Mesendoderm (in vitro differentiated cells): ENCODE measurements at regions not wholly inside any gene's neighbourhood (a gene's known extent, or its start where the extent isn't known, plus 50 kb on each side); places are given as distances from the start of the nearest gene placed in this dataset.
A peak's percentile ranks its signal among the peaks of the same experiment; 100 is the strongest.

Experiments
- DNase-seq: peaks from one replicate; pipeline ENCODE4 v3.0.0; 2013
- H2AK5ac ChIP-seq: 2 replicates; pipeline ENCODE4 v1.6.1; 2013; ENCODE audit warnings: low read length, inconsistent platforms
- H2BK120ac ChIP-seq: 2 replicates; pipeline ENCODE4 v1.6.1; 2013; ENCODE audit warnings: low read depth, mild to moderate bottlenecking, low read length, moderate library complexity, mixed read lengths
- H2BK15ac ChIP-seq: replicated peaks from 2 replicates; pipeline ENCODE4 v1.6.1; 2013; ENCODE audit warnings: low read depth, mild to moderate bottlenecking, moderate library complexity
- H2BK5ac ChIP-seq: 2 replicates; pipeline ENCODE4 v1.6.1; 2013; ENCODE audit warnings: low read length, inconsistent platforms
- H3K18ac ChIP-seq: 2 replicates; pipeline ENCODE4 v1.6.1; 2013; ENCODE audit warnings: mild to moderate bottlenecking, low read length, mixed read lengths
- H3K23ac ChIP-seq: one replicate; pipeline ENCODE4 v1.6.1; 2013; ENCODE audit warnings: low read length
- H3K27ac ChIP-seq: 2 replicates; pipeline ENCODE4 v1.5.1; 2013; ENCODE audit warnings: low read depth, mild to moderate bottlenecking, inconsistent platforms, low read length, moderate library complexity
- H3K27me3 ChIP-seq: 2 replicates; pipeline ENCODE4 v1.6.1; 2013; ENCODE audit warnings: low read length, control low read depth, mild to moderate bottlenecking, inconsistent platforms; ENCODE audit not compliant: insufficient read depth, poor library complexity
- H3K36me3 ChIP-seq: 2 replicates; pipeline ENCODE4 v1.6.1; 2013; ENCODE audit warnings: low read length, inconsistent platforms; ENCODE audit not compliant: control insufficient read depth, insufficient read depth
- H3K4ac ChIP-seq: one replicate; pipeline ENCODE4 v1.6.1; 2013; ENCODE audit warnings: low read depth, mild to moderate bottlenecking, low read length, moderate library complexity
- H3K4me1 ChIP-seq: 2 replicates; pipeline ENCODE4 v1.6.1; 2013; ENCODE audit warnings: low read depth, low read length, inconsistent platforms; ENCODE audit not compliant: control insufficient read depth
- H3K4me2 ChIP-seq: 2 replicates; pipeline ENCODE4 v1.6.1; 2013; ENCODE audit warnings: low read length
- H3K4me3 ChIP-seq: 2 replicates; pipeline ENCODE4 v1.5.1; 2013; ENCODE audit warnings: mild to moderate bottlenecking, low read length
- H3K56ac ChIP-seq: one replicate; pipeline ENCODE4 v1.6.1; 2013; ENCODE audit warnings: low read length
- H3K79me1 ChIP-seq: 2 replicates; pipeline ENCODE4 v1.6.1; 2013; ENCODE audit warnings: low read length, inconsistent platforms
- H3K79me2 ChIP-seq: 2 replicates; pipeline ENCODE4 v1.6.1; 2013; ENCODE audit warnings: mild to moderate bottlenecking, low read length; ENCODE audit not compliant: control insufficient read depth, insufficient read depth
- H3K9ac ChIP-seq: 2 replicates; pipeline ENCODE4 v1.6.1; 2013; ENCODE audit warnings: low read length, inconsistent platforms
- H4K5ac ChIP-seq: one replicate; pipeline ENCODE4 v1.6.1; 2013; ENCODE audit warnings: low read length
- H4K8ac ChIP-seq: one replicate; pipeline ENCODE4 v1.6.1; 2013; ENCODE audit warnings: low read depth, mild to moderate bottlenecking, control low read depth, low read length, moderate library complexity
- WGBS: extraction: QIAGEN DNeasy Blood & Tissue Kit; methylation state at CpG from one replicate; pipeline ENCODE4 v1.1.7; 2013; ENCODE audit warnings: low lambda C conversion rate, missing lambda C conversion rate; ENCODE audit not compliant: insufficient coverage; ENCODE audit errors: extremely low coverage; 5-methylcytosine and 5-hydroxymethylcytosine counted together

DNA sequence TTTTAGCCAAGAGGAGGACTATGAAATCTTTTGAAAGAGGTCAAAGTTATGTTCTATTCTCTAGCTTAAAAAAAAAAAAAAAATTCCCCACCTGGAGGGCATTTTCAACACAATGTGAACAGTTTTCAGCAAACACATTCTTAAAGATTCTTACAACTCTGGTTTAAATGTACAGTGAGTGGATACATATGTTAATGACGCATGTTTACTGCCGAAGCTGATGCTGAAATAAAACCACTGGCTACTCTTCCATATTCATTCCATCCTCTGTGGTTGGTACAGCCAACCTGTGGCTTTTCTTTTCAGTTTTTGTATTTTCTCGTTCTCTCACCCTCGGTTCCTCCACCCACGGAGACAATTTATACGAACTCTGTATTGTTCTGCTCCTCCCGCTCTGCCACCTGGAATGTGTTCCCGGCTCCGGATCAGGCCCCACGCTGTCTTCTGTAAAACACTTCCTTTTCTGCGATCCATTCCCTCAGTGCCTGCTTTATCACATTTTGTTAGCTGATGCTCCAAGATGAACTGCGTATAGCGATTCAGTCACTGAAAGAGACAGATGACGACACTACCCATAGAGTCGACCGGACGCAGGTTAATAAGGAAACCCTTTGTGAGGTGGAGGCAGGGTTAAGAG lies 466.4 kb upstream of the ARGLU1 start:
- no CpG with 5 or more reads among the region's 17 CpGs for WGBS
- no peaks in the 10 kb centered on the region for H3K27me3 ChIP-seq
- H4K5ac ChIP-seq = no peak overlapping the region
- no peak overlapping the region for H2BK15ac ChIP-seq
- no peak for DNase-seq
- H3K4me2 ChIP-seq = no peak overlapping the region
- no peak overlapping the region for H2AK5ac ChIP-seq
- no peak overlapping the region for H3K27ac ChIP-seq
- H3K4ac ChIP-seq = no peak overlapping the region
- H3K4me3 ChIP-seq = no peak overlapping the region
- no peak overlapping the region for H2BK5ac ChIP-seq
- H3K79me1 ChIP-seq = no peaks in the 10 kb centered on the region
- H3K79me2 ChIP-seq = no peaks in the 10 kb centered on the region
- H4K8ac ChIP-seq = no peak overlapping the region
- H3K18ac ChIP-seq = no peak overlapping the region
- no peaks in the 10 kb centered on the region for H3K4me1 ChIP-seq
- no peaks in the 10 kb centered on the region for H3K36me3 ChIP-seq
- no peak overlapping the region for H3K56ac ChIP-seq
- H3K23ac ChIP-seq = no peak overlapping the region
- H3K9ac ChIP-seq = no peak overlapping the region
- H2BK120ac ChIP-seq = no peak overlapping the region

DNA sequence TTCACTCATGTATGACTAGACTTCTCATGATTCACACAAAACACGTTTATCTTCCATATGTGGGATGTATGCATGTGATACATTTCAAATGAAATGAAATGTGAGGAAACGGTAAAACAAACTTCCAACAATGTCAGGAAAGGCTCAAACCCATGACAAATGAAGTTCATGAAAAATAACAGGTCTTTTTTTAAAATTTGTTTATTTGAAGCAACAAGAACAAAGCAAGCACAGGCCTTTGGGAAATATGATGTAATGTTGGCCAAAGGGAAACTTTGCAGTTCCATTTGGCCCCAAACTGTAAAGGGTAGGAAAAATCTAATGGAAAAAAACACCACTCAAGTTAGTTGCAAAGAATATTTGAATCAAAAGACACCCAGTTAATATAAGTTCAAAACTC lies 463.8 kb upstream of the ARGLU1 start:
- WGBS = no CpG with 5 or more reads among the region's 2 CpGs
- Histone ChIP-seq H3K18ac (no peak overlapping the region), H3K4me2 (no peak overlapping the region), H3K4me1 (no peaks in the 10 kb centered on the region), H3K4me3 (no peak overlapping the region), H3K79me2 (no peaks in the 10 kb centered on the region), H2BK15ac (no peak overlapping the region), H4K8ac (no peak overlapping the region), H3K79me1 (no peaks in the 10 kb centered on the region), H3K27ac (no peak overlapping the region), H3K4ac (no peak overlapping the region), H4K5ac (no peak overlapping the region), H3K23ac (no peak overlapping the region), H2BK120ac (no peak overlapping the region), H2BK5ac (no peak overlapping the region), H3K27me3 (no peaks in the 10 kb centered on the region), H3K9ac (no peak overlapping the region), H3K56ac (no peak overlapping the region), H2AK5ac (no peak overlapping the region), H3K36me3 (no peaks in the 10 kb centered on the region)
- no peak for DNase-seq

DNA sequence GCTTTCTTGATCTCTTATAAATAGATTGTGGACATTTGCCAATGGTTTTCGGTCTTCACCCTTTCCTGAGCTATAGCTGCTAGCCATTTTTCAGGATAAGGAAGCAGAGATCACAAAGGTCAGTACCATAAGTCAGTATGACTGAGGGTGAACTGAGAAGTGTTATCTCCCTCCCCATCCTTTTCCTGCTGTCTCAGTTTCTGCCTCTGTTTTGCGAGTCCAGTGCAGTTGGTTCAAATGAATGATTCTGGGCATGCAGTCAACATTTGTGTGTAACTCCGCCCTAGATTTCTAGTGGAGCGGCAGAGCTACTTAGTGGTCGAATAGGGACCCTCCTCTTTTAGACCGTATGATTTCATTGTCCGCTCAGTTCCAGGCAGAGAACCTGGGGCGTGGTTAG lies 460.8 kb upstream of the ARGLU1 start:
- Histone ChIP-seq H3K4me3 (no peak overlapping the region), H3K18ac (no peak overlapping the region), H3K36me3 (no peaks in the 10 kb centered on the region), H3K4me1 (no peaks in the 10 kb centered on the region), H3K9ac (no peak overlapping the region), H3K4ac (no peak overlapping the region), H2BK15ac (no peak overlapping the region), H3K23ac (no peak overlapping the region), H3K27me3 (no peaks in the 10 kb centered on the region), H3K79me2 (no peaks in the 10 kb centered on the region), H2AK5ac (no peak overlapping the region), H4K8ac (no peak overlapping the region), H3K4me2 (no peak overlapping the region), H4K5ac (no peak overlapping the region), H2BK120ac (no peak overlapping the region), H2BK5ac (no peak overlapping the region), H3K27ac (no peak overlapping the region), H3K56ac (no peak overlapping the region), H3K79me1 (no peaks in the 10 kb centered on the region)
- no CpG with 5 or more reads among the region's 8 CpGs for WGBS
- no peak for DNase-seq

DNA sequence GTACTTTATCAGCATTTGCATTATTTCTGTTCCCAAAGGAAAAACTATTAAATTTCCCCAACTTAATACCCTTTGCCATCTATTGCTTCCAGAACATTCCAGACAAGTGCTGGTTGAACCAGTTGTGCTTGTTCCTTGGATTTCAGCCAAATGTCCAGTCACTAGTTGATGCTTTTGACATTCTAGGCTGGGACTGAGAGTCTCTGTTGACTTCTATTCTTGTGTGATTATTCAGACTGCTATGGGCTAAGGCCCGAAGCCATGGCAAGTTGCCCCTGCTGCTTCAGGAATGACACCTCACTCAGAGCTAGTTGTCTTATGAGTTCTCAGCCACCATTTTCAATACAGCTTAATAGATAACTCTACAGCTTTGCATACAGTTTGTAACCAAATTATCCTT lies 458.1 kb upstream of the ARGLU1 start:
- no CpG with 5 or more reads among the region's 1 CpG for whole genome bisulfite sequencing

DNA sequence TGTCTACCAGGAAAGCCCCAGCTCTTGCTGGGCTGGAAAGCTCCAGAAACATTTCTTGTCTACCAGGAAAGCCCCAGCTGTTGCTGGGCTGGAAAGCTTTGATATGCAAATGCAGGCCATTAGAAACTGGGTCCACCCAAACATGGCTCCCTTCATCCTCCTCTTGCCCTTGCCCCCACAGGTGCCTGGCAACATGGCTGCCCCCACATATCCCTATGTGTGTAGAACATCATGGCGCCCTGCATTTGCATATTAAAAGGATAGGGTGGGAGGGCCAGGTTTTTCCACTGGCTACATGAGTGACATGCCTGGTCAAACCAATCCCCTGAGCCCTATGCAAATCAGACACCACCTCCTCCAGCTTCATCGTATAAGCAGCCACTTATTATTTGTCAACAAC lies 455.4 kb upstream of the ARGLU1 start:
- Histone ChIP-seq H3K18ac (no peak overlapping the region), H3K23ac (no peak overlapping the region), H2BK120ac (no peak overlapping the region), H3K56ac (no peak overlapping the region), H3K27me3 (no peaks in the 10 kb centered on the region), H3K4me2 (no peak overlapping the region), H3K79me2 (no peaks in the 10 kb centered on the region), H3K79me1 (no peaks in the 10 kb centered on the region), H4K8ac (no peak overlapping the region), H3K4me3 (no peak overlapping the region), H4K5ac (no peak overlapping the region), H3K36me3 (no peaks in the 10 kb centered on the region), H2BK15ac (no peak overlapping the region), H3K4me1 (no peaks in the 10 kb centered on the region), H2AK5ac (no peak overlapping the region), H2BK5ac (no peak overlapping the region), H3K4ac (no peak overlapping the region), H3K9ac (no peak overlapping the region), H3K27ac (no peak overlapping the region)
- no peak for DNase-seq
- no CpG with 5 or more reads among the region's 2 CpGs for WGBS

More for the DNA sequence above, 458.1 kb upstream of the ARGLU1 start:
- no peaks in the 10 kb centered on the region for H3K36me3 ChIP-seq
- no peak overlapping the region for H3K4ac ChIP-seq
- H4K5ac ChIP-seq = no peak overlapping the region
- H3K27me3 ChIP-seq = no peaks in the 10 kb centered on the region
- no peak overlapping the region for H2BK15ac ChIP-seq
- H3K79me1 ChIP-seq = no peaks in the 10 kb centered on the region
- H2AK5ac ChIP-seq = no peak overlapping the region
- H4K8ac ChIP-seq = no peak overlapping the region
- no peak overlapping the region for H3K27ac ChIP-seq
- peak; percentile 13 for DNase-seq
- no peak overlapping the region for H2BK120ac ChIP-seq
- no peak overlapping the region for H3K18ac ChIP-seq
- no peaks in the 10 kb centered on the region for H3K79me2 ChIP-seq
- no peak overlapping the region for H3K4me3 ChIP-seq
- H3K56ac ChIP-seq = no peak overlapping the region
- no peak overlapping the region for H3K4me2 ChIP-seq
- H3K23ac ChIP-seq = no peak overlapping the region
- no peaks in the 10 kb centered on the region for H3K4me1 ChIP-seq
- H2BK5ac ChIP-seq = no peak overlapping the region
- no peak overlapping the region for H3K9ac ChIP-seq

DNA sequence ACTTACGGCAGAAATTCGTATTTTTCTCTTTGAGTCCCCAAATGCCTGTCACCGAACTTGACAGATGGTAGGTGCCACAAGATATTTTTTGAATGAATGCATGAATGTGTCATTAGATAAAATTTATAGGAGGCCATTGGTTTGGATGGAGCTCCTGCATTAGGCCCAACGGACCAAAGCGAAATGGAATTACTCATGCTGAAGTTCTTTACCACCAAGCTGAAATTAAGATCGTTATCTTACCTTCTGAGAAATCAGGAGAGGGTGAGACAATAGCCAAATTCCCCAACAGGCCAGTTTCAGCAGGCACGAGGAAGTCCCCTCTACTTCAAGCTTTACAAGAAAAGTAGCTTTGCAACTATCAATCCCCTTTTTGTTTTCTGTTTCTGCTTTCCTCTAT lies 452.5 kb upstream of the ARGLU1 start:
- Histone ChIP-seq H3K23ac (no peak overlapping the region), H4K8ac (no peak overlapping the region), H3K56ac (no peak overlapping the region), H2BK15ac (no peak overlapping the region), H3K36me3 (no peaks in the 10 kb centered on the region), H3K79me2 (no peaks in the 10 kb centered on the region), H3K79me1 (no peaks in the 10 kb centered on the region), H3K4me2 (no peak overlapping the region), H3K4me1 (no peaks in the 10 kb centered on the region), H3K18ac (no peak overlapping the region), H3K27me3 (no peaks in the 10 kb centered on the region), H3K4me3 (no peak overlapping the region), H3K27ac (no peak overlapping the region), H3K4ac (no peak overlapping the region), H4K5ac (no peak overlapping the region), H3K9ac (no peak overlapping the region), H2BK5ac (no peak overlapping the region), H2BK120ac (no peak overlapping the region), H2AK5ac (no peak overlapping the region)
- WGBS = no CpG with 5 or more reads among the region's 7 CpGs
- DNase-seq = peak; percentile 56
